Common myeloid progenitor, CD34-positive (primary cell): ENCODE measurements at regions not wholly inside any gene's neighbourhood (a gene's known extent, or its start where the extent isn't known, plus 50 kb on each side); places are given as distances from the start of the nearest gene placed in this dataset.

Source experiments
- CTCF ChIA-PET: fragments of 350-600 bp; sonication (Branson Sonifier 250); formaldehyde crosslinking; loops from one replicate; lab custom pipeline; 2021; ENCODE audit warnings: antibody characterized with exemption; lab: Charles Lee
- POLR2A ChIA-PET: fragments of 350-600 bp; sonication (Branson Sonifier 250); formaldehyde crosslinking; loops from one replicate; lab custom pipeline; 2021; ENCODE audit warnings: antibody characterized with exemption; lab: Charles Lee
- DNase-seq, 3 donors: peaks; one replicate each; pipeline versions ENCODE4 v3.0.0 to v3.0.0-alpha.2; 2013
- H3K27ac ChIP-seq, 2 experiments: 1 replicate in 1 of 2; 2 replicates in 1 of 2; pipeline ENCODE4 v1.7.0; 2013; ENCODE audit warnings: inconsistent platforms in 2 of 2, low read length in 2 of 2, mild to moderate bottlenecking in 2 of 2, low read depth in 1 of 2, moderate library complexity in 1 of 2; ENCODE audit not compliant: severe bottlenecking in 2 of 2, insufficient read depth in 1 of 2, poor library complexity in 1 of 2
- H3K27me3 ChIP-seq, 5 experiments: replicated peaks in 2 of 5; 1 replicate in 3 of 5; 2 replicates in 2 of 5; pipeline versions ENCODE4 v1.6.1 to v1.7.0; 2013; ENCODE audit warnings: low read length in 4 of 5, mild to moderate bottlenecking in 2 of 5, moderate library complexity in 2 of 5, inconsistent platforms in 1 of 5; ENCODE audit not compliant: insufficient read depth in 5 of 5, control insufficient read depth in 4 of 5
- H3K36me3 ChIP-seq, 4 experiments: 1 replicate in 2 of 4; 2 replicates in 2 of 4; pipeline versions ENCODE4 v1.6.1 to v1.7.0; 2013; ENCODE audit warnings: low read length in 3 of 4, control low read depth in 1 of 4, mild to moderate bottlenecking in 1 of 4; ENCODE audit not compliant: control insufficient read depth in 4 of 4, insufficient read depth in 4 of 4
- H3K4me1 ChIP-seq, 4 experiments: 1 replicate in 3 of 4; 2 replicates in 1 of 4; pipeline versions ENCODE4 v1.6.1 to v1.7.1; 2013; ENCODE audit warnings: low read length in 3 of 4, mild to moderate bottlenecking in 3 of 4, control low read depth in 1 of 4, inconsistent platforms in 1 of 4, moderate library complexity in 1 of 4; ENCODE audit not compliant: control insufficient read depth in 4 of 4, insufficient read depth in 4 of 4; ENCODE audit errors: control extremely low read depth in 1 of 4
- H3K4me3 ChIP-seq, 7 experiments: 1 replicate in 4 of 7; 2 replicates in 3 of 7; pipeline versions ENCODE4 v1.5.1 to v1.7.0; 2013; ENCODE audit warnings: mild to moderate bottlenecking in 7 of 7, low read length in 6 of 7, moderate library complexity in 6 of 7, inconsistent platforms in 2 of 7, low read depth in 2 of 7, control low read depth in 1 of 7; ENCODE audit not compliant: insufficient read depth in 4 of 7, control insufficient read depth in 1 of 7; ENCODE audit errors: extremely low read depth in 1 of 7
- H3K9me3 ChIP-seq, 5 experiments: 1 replicate in 4 of 5; 2 replicates in 1 of 5; pipeline versions ENCODE4 v1.6.1 to v1.7.1; 2013; ENCODE audit warnings: low read length in 4 of 5, mild to moderate bottlenecking in 2 of 5, inconsistent platforms in 1 of 5, low read depth in 1 of 5, moderate library complexity in 1 of 5; ENCODE audit not compliant: control insufficient read depth in 4 of 5, insufficient read depth in 2 of 5; ENCODE audit errors: control extremely low read depth in 1 of 5
- WGBS: methylation state at CpG from one replicate; pipeline ENCODE4 v1.1.5; 2013; ENCODE audit not compliant: insufficient coverage; 5-methylcytosine and 5-hydroxymethylcytosine counted together

DNA sequence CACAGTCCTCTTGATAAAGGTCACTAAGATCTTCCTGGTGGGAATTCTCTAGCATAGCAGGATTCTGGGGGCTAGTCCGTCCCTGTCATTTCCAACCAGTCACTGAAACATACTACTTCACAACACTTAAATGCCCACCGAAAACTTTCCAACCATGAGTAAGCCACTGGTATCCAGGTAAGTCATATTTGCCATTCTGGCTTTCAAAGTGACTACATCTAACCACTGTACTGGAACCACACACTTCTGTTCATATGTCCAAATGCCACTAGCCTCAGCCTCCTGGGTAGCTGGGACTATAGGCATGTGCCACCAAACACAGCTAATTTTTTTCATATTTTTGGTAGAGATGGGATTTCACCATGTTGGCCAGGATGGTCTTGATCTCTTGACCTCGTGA is 64.3 kb upstream of the VANGL1 start:
- Histone ChIP-seq H3K27me3 (no peaks in the 10 kb centered on the region), H3K9me3 (peaks cover 1 to 12% (median 4%) of the 10 kb centered on the region in 5 experiments), H3K4me3 (no peak overlapping the region), H3K27ac (no peak overlapping the region), H3K36me3 (no peaks in the 10 kb centered on the region), H3K4me1 (no peaks in the 10 kb centered on the region)
- ChIA-PET POLR2A (no interaction called here), CTCF (no interaction called here)
- WGBS, result 100% methylated on average over 2 of the region's 3 CpGs
- DNase-seq, result no peak

DNA sequence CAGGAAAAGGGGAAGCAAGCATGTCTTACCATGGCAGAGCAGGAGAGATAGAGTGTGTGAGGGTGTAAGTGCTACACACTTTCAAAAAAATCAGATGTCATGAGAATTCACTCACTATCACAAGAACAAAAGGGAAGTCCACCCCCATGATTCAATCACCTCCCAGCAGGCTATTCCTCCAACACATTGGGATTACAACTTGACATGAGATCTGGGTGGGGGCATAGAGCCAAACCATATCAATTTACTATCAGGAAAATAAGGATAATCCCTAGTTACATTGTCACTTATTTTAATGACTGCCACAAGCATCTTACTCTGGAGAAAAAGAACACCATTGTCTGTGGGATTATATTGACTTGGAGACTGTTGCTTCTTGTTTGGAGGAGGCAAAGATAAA is 66.1 kb upstream of the VANGL1 start:
- Histone ChIP-seq H3K9me3 (peaks cover 3 to 13% (median 8%) of the 10 kb centered on the region in 5 experiments), H3K36me3 (no peaks in the 10 kb centered on the region), H3K4me3 (no peak overlapping the region), H3K27me3 (no peaks in the 10 kb centered on the region), H3K27ac (no peak overlapping the region), H3K4me1 (no peaks in the 10 kb centered on the region)
- CTCF ChIA-PET, result no interaction called here
- DNase-seq, result no peak
- POLR2A ChIA-PET, result no interaction called here

DNA sequence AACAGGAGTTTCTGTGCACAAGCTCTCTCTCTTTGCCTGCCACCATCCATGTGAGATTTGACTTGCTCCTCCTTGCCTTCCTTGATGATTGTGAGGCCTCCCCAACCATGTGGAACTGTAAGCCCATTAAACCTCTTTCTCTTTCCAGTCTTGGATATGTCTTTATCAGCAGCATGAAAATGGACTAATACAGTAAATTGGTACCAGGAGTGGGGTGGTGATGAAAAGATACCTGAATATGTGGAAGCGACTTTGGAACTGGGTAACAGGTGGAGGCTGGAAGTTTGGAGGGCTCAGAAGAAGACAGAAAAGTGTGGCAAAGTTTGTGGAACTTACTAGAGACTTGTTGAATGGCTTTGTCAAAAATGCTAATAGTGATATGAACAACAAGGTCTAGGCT is 69.1 kb upstream of the VANGL1 start:
- DNase-seq, result no peak
- no peak overlapping the region for H3K4me3 ChIP-seq
- H3K36me3 ChIP-seq, result no peaks in the 10 kb centered on the region
- peaks cover 5 to 17% (median 12%) of the 10 kb centered on the region in 5 experiments for H3K9me3 ChIP-seq
- no peaks in the 10 kb centered on the region for H3K27me3 ChIP-seq
- no peak overlapping the region for H3K27ac ChIP-seq
- POLR2A ChIA-PET, result no interaction called here
- 100% methylated on average over 1 of the region's 1 CpG for WGBS
- H3K4me1 ChIP-seq, result no peaks in the 10 kb centered on the region
- CTCF ChIA-PET, result no interaction called here

DNA sequence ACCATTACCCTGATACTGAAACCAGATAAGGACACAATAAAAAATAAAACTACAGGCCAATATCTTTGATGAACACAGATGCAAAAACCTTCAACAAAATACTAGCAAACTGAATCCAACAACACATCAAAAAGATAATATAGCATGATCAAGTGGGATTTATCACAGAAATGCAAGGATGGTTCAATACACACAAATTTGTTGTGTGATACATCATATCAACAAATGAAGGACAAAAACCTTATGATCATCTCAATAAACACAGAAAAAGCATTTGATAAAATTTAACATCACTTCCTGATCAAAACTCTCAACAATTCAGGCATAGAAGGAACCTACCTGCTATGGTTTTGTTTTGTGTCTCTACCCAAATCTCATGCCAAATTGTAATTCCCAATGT is 74.3 kb upstream of the VANGL1 start:
- CTCF ChIA-PET, result no interaction called here
- Histone ChIP-seq H3K4me3 (no peak overlapping the region), H3K4me1 (no peaks in the 10 kb centered on the region), H3K27me3 (peaks cover 0 to 17% (median 0%) of the 10 kb centered on the region in 5 experiments), H3K27ac (no peak overlapping the region), H3K36me3 (no peaks in the 10 kb centered on the region), H3K9me3 (peaks cover 5 to 29% (median 8%) of the 10 kb centered on the region in 5 experiments)
- POLR2A ChIA-PET, result no interaction called here
- no peak for DNase-seq

DNA sequence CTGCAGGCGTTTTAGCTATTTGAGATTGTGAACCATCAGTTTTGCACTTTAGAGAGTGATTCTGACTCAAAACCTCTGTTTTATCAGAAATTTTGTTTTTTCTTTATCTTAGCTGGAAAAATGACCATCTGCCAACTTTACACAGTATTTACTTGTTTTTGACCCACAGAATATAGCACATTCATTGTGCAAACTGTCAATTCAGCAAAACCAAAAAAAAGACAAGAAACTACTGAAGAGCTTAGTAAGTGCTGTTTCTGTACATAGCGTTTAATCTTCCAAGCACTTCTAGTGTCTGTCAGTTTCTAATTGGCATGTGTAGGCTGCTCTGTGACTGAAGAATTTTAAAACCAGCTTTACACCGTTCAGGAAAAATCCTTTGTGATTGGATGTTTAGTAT is 76.0 kb upstream of the VANGL1 start:
- DNase-seq, result peak in 1 of 3 donors; percentile 16
- CTCF ChIA-PET, result interaction anchor here (1.0 kb wide), 1 partner anchor 10 kb away, joined by 3 read pairs; no protein-coding TSS in a partner anchor
- POLR2A ChIA-PET, result no interaction called here
- H3K27me3 ChIP-seq, result peaks cover 0 to 17% (median 0%) of the 10 kb centered on the region in 5 experiments
- H3K4me1 ChIP-seq, result no peaks in the 10 kb centered on the region
- no peak overlapping the region for H3K27ac ChIP-seq
- H3K4me3 ChIP-seq, result no peak overlapping the region
- H3K36me3 ChIP-seq, result no peaks in the 10 kb centered on the region
- peaks cover 5 to 29% (median 5%) of the 10 kb centered on the region in 5 experiments for H3K9me3 ChIP-seq
- 80% methylated on average over 2 of the region's 3 CpGs for WGBS

DNA sequence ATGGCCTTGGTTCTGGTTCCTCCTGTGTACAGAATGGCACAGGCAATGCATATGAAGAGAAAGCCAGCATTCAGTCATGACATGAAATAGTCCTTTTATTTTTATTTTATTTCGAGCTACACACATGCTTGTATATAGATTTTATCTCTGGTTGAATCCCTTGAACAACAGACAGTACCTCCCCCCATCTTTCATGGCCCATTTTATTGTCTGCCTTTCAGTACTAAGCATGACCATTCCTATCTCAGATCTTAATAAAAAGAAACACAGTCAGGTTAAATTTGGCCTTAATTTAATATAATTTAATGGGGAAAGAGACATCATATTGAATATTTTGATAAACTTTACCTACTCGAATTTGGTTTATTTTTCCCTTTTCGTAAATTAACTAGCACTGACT is 76.4 kb upstream of the VANGL1 start:
- H3K4me3 ChIP-seq, result no peak overlapping the region
- no peak for DNase-seq
- no CpG with 5 or more reads among the region's 3 CpGs for WGBS
- POLR2A ChIA-PET, result no interaction called here
- H3K4me1 ChIP-seq, result no peaks in the 10 kb centered on the region
- peaks cover 0 to 17% (median 0%) of the 10 kb centered on the region in 5 experiments for H3K27me3 ChIP-seq
- CTCF ChIA-PET, result interaction anchor here (1.0 kb wide), 1 partner anchor 10 kb away, joined by 3 read pairs; no protein-coding TSS in a partner anchor
- no peak overlapping the region for H3K27ac ChIP-seq
- H3K9me3 ChIP-seq, result peaks cover 5 to 29% (median 5%) of the 10 kb centered on the region in 5 experiments
- no peaks in the 10 kb centered on the region for H3K36me3 ChIP-seq

GRCh38 chr1:115564201-115564600 is 77.6 kb upstream of the VANGL1 start:
- H3K9me3 ChIP-seq, result peaks cover 5 to 29% (median 5%) of the 10 kb centered on the region in 5 experiments
- H3K36me3 ChIP-seq, result no peaks in the 10 kb centered on the region
- CTCF ChIA-PET, result interaction anchor here (0.9 kb wide), 1 partner anchor 9 kb away, joined by 3 read pairs; no protein-coding TSS in a partner anchor
- POLR2A ChIA-PET, result no interaction called here
- peaks cover 0 to 17% (median 0%) of the 10 kb centered on the region in 5 experiments for H3K27me3 ChIP-seq
- H3K4me1 ChIP-seq, result no peaks in the 10 kb centered on the region
- WGBS, result 32% methylated on average over 11 of the region's 25 CpGs
- no peak overlapping the region for H3K27ac ChIP-seq
- H3K4me3 ChIP-seq, result no peak overlapping the region
- no peak for DNase-seq
